Tibial artery (tissue), 4 donors: ENCODE measurements at regions not wholly inside any gene's neighbourhood (a gene's known extent, or its start where the extent isn't known, plus 50 kb on each side); places are given as distances from the start of the nearest gene placed in this dataset.

Experiments
- DNase-seq, 2 donors: peaks; one replicate each; pipeline ENCODE4 v3.0.0-alpha.2; 2019
- H3K27ac ChIP-seq, 2 donors: fragments of 200-600 bp; sonication (generic) in 1 of 2; 1 replicate in 1 of 2; 2 replicates in 1 of 2; pipeline ENCODE4 v1.5.1; 2018 to 2019; ENCODE audit warnings: mild to moderate bottlenecking in 1 of 2
- H3K27me3 ChIP-seq, 2 donors: fragments of 200-600 bp; sonication (generic) in 1 of 2; one replicate each; pipeline versions ENCODE4 v1.5.1 to v1.6.0; 2016 to 2019
- H3K36me3 ChIP-seq, 3 donors: fragments of 200-600 bp; sonication (generic) in 2 of 3; one replicate each; pipeline ENCODE4 v1.5.1; 2016 to 2019; ENCODE audit warnings: mild to moderate bottlenecking in 2 of 3
- H3K4me1 ChIP-seq, 4 donors: fragments of 200-600 bp; sonication (generic) in 2 of 4; 1 replicate in 3 of 4; 2 replicates in 1 of 4; pipeline ENCODE4 v1.5.1; 2016 to 2019
- H3K4me3 ChIP-seq, 2 donors: fragments of 200-600 bp; sonication (generic) in 1 of 2; 1 replicate in 1 of 2; 2 replicates in 1 of 2; pipeline ENCODE4 v1.5.1; 2018 to 2019; ENCODE audit warnings: mild to moderate bottlenecking in 2 of 2
- H3K9me3 ChIP-seq, 3 donors: fragments of 200-600 bp; sonication (generic) in 1 of 3; one replicate each; pipeline ENCODE4 v1.5.1; 2016 to 2019
- intact Hi-C: fragments of 100-400 bp; cut with DNase I; formaldehyde crosslinking; loops from one replicate; pipeline ENCODE4 v1.15.0; 2023; ENCODE audit warnings: low total_unique reads
- TF ChIP-seq, protein P1 (sequence below), 2 experiments: fragments of 200-600 bp in 1 of 2; fragments of 450-650 bp in 1 of 2; IDR thresholded peaks; one replicate each; pipeline ENCODE4 v1.5.1; 2017 to 2019; ENCODE audit warnings: antibody characterized with exemption in 2 of 2, mild to moderate bottlenecking in 1 of 2, moderate library complexity in 1 of 2

DNA sequence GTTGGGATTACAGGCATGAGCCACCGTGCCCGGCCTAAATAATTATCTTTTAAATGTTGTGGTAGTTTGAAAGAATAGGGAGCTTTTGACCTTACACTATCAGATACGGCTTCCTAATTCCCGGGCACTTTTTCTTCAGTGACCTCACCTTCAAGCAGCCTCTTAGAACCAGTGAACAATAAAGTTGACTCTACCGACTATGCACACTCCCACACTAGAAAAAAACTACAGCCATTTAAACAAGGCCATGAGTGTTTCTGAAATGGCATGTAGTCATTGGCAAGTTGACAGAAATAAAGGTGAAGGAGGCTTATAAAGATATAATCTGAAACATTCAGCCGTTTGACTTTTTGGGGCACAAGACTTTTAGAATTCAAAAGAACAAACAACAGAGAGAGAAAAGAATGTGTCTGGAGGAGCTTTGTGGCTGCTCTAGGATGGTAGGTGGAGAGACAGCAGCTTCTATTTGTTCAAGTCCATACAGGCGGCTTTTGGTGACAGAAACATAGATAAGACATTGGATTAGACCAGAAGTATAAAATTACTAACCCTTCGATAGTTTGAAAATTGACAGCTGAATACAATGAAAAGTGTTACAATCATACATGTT lies 75.2 kb downstream of the GJA1 start:
- DNase-seq = no peak
- no peaks in the 10 kb centered on the region for H3K36me3 ChIP-seq
- TF ChIP-seq, protein P1, sequence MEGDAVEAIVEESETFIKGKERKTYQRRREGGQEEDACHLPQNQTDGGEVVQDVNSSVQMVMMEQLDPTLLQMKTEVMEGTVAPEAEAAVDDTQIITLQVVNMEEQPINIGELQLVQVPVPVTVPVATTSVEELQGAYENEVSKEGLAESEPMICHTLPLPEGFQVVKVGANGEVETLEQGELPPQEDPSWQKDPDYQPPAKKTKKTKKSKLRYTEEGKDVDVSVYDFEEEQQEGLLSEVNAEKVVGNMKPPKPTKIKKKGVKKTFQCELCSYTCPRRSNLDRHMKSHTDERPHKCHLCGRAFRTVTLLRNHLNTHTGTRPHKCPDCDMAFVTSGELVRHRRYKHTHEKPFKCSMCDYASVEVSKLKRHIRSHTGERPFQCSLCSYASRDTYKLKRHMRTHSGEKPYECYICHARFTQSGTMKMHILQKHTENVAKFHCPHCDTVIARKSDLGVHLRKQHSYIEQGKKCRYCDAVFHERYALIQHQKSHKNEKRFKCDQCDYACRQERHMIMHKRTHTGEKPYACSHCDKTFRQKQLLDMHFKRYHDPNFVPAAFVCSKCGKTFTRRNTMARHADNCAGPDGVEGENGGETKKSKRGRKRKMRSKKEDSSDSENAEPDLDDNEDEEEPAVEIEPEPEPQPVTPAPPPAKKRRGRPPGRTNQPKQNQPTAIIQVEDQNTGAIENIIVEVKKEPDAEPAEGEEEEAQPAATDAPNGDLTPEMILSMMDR (IDR thresholded peaks at IDR 0.05) = no peak
- H3K27ac ChIP-seq = no peak overlapping the region
- no peaks in the 10 kb centered on the region for H3K4me1 ChIP-seq
- H3K27me3 ChIP-seq = no peaks in the 10 kb centered on the region
- intact Hi-C loops = no loop called here
- no peaks in the 10 kb centered on the region for H3K9me3 ChIP-seq
- no peak overlapping the region for H3K4me3 ChIP-seq

DNA sequence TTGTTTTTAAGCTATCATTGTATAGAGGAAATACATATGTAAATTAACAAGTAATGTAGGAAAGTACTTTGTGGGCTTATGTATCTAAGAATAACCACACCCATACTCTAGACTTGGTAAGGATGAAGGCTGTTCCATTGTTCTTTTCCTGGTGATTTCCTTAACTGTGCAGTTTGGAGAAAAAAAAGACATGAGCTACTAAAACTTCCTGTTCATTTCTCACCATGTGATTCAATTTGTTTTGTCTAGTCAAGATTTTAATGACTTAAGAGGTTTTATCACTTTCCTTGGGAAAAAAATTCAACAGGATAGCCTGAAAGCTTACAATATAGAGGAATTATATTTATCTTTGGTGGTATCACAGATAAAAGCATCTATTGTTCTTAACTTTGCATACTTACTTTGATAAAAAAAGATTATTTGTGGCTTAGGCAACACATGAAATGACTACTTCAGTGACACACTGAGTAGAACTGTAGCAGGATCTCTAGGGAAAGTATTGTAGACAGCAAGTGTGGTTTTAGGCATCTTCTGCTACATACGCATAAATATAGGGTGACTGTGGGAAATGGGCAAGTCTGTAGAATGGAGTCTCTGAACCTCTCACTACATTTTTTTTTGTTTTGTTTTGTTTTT lies 80.3 kb downstream of the GJA1 start:
- H3K9me3 ChIP-seq = no peaks in the 10 kb centered on the region
- H3K36me3 ChIP-seq = no peaks in the 10 kb centered on the region
- no peak overlapping the region for H3K27ac ChIP-seq
- no peak for DNase-seq
- no peaks in the 10 kb centered on the region for H3K27me3 ChIP-seq
- peaks cover 0 to 13% (median 2%) of the 10 kb centered on the region in 4 donors for H3K4me1 ChIP-seq
- intact Hi-C loops = no loop called here
- H3K4me3 ChIP-seq = no peak overlapping the region
- TF ChIP-seq, protein P1 (IDR thresholded peaks at IDR 0.05) = no peak

DNA sequence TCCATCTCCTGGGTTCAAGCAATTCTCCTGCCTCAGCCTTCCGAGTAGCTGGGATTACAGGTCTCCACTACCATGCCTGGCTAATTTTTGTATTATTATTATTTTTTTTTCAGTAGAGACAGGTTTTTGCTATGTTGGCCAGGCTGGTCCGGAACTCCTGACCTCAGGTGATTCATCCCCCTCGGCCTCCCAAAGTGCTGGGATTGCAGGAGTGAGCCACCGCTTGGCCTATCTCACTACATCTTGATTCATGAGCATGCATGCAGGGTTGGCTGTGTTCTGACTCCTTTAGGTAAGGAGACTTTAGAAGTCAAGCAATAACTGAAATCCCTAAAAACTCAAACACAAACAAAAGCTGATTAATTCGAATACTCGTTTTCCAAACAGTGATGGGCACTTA lies 80.9 kb downstream of the GJA1 start:
- peaks cover 0 to 18% (median 3%) of the 10 kb centered on the region in 4 donors for H3K4me1 ChIP-seq
- no peaks in the 10 kb centered on the region for H3K36me3 ChIP-seq
- no peaks in the 10 kb centered on the region for H3K27me3 ChIP-seq
- TF ChIP-seq, protein P1 (IDR thresholded peaks at IDR 0.05) = no peak
- H3K9me3 ChIP-seq = no peaks in the 10 kb centered on the region
- intact Hi-C loops = no loop called here
- H3K27ac ChIP-seq = no peak overlapping the region
- no peak overlapping the region for H3K4me3 ChIP-seq
- no peak for DNase-seq

DNA sequence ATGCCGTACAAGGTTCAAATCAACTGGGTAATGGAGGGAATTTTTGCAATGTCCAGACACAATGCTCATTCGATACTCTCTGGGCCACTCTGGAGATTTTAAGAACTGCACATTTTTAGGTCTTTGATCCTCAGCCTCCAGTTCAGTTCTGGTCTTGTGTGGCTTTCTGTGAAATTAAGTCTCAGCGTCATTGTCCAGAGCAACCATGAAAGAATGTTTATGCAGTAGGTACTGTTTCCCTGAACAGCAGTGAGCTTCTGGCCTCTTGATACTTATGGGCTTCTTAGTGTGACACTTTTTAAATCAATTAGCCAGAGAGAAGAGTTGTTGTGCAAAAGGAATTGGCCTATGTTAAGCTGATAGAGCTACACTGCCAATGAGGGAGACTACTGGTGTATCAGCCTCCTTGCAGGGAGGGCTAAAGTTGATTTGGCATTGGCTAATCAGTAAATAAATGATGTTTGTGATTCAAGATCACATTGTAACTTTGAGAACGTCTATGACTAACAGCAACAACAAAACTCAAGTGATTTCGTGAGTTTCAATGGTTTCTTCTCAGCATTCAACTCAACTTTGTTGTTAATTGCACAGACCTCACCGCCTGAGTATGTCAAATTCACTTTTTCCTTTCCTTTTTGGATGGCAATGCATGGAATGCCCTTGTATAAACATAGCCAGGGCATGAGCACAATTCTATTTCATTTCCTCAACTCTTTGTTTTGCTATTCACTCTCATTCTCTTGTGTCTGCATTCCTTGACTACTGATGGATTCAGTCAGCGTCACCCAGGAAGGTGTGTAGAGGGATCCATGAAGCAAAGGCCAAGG lies 85.1 kb downstream of the GJA1 start:
- TF ChIP-seq, protein P1 (IDR thresholded peaks at IDR 0.05) = no peak
- no peaks in the 10 kb centered on the region for H3K27me3 ChIP-seq
- H3K27ac ChIP-seq = peak overlapping the region; percentile 72 to 84
- intact Hi-C loops = loop anchor here (10.0 kb wide), 1 partner anchor 86 kb away; the partner anchor contains the start of gene GJA1
- H3K36me3 ChIP-seq = no peaks in the 10 kb centered on the region
- no peak overlapping the region for H3K4me3 ChIP-seq
- no peak for DNase-seq
- no peaks in the 10 kb centered on the region for H3K9me3 ChIP-seq
- H3K4me1 ChIP-seq = peaks cover 0 to 42% (median 3%) of the 10 kb centered on the region in 4 donors

DNA sequence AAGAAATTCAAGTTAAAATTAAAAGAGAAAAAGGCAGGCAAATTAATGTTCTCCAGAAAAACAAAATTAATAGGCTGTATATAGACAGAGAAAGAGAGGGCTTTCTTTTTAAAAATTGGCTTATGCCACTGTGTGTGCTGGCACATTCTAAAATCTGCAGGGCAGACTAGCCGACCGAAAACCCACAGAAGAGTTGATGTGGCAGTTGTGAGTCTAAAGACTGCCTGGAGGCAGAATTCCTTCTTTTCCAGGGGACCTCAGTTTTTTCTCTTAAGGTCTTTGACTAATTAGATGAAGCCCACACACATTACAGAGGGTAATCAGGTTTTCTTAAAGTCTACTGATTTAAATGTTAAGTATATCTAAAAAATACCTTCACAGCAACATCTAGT lies 85.7 kb downstream of the GJA1 start:
- TF ChIP-seq, protein P1 (IDR thresholded peaks at IDR 0.05) = no peak
- intact Hi-C loops = loop anchor here (10.0 kb wide), 1 partner anchor 86 kb away; the partner anchor contains the start of gene GJA1
- Histone ChIP-seq H3K4me1 (peaks cover 0 to 47% (median 5%) of the 10 kb centered on the region in 4 donors), H3K27ac (peak overlapping the region; percentile 72 to 84), H3K4me3 (no peak overlapping the region), H3K9me3 (no peaks in the 10 kb centered on the region), H3K27me3 (no peaks in the 10 kb centered on the region), H3K36me3 (no peaks in the 10 kb centered on the region)
- DNase-seq = no peak
